Nephron progenitor cell (in vitro differentiated cells): ENCODE measurements at regions not wholly inside any gene's neighbourhood (a gene's known extent, or its start where the extent isn't known, plus 50 kb on each side); places are given as distances from the start of the nearest gene placed in this dataset.

ENCODE experiments used
- DNase-seq: peaks from one replicate; pipeline ENCODE4 v3.0.0; 2021
- H3K27ac Mint-ChIP-seq: 2 replicates; pipeline ENCODE4 v1.8.0; 2021; ENCODE audit warnings: mild to moderate bottlenecking, moderate library complexity, mixed read lengths
- H3K27me3 Mint-ChIP-seq: 2 replicates; pipeline ENCODE4 v1.8.0; 2021; ENCODE audit warnings: mild to moderate bottlenecking, low read depth, mixed read lengths; ENCODE audit not compliant: poor library complexity
- H3K36me3 Mint-ChIP-seq: 2 replicates; pipeline ENCODE4 v1.8.0; 2021; ENCODE audit warnings: low read depth, mixed read lengths
- H3K4me1 Mint-ChIP-seq: 2 replicates; pipeline ENCODE4 v1.8.0; 2021; ENCODE audit warnings: mixed read lengths
- H3K4me3 Mint-ChIP-seq: 2 replicates; pipeline ENCODE4 v1.8.0; 2021; ENCODE audit warnings: mild to moderate bottlenecking, moderate library complexity, mixed read lengths
- H3K9me3 Mint-ChIP-seq: 2 replicates; pipeline ENCODE4 v1.8.0; 2021; ENCODE audit warnings: mild to moderate bottlenecking, moderate library complexity, mixed read lengths
- CTCF ChIP-seq: fragments of 200-600 bp; sonication (generic); IDR thresholded peaks from 2 replicates; pipeline ENCODE4 v1.5.0; 2021; ENCODE audit warnings: antibody characterized with exemption

- peak; percentile 93 for DNase-seq
- no peaks in the 10 kb centered on the region for H3K36me3 Mint-ChIP-seq
- no peak overlapping the region for H3K27ac Mint-ChIP-seq
- TF ChIP-seq CTCF = no peak
- peaks cover 28% of the 10 kb centered on the region for H3K4me1 Mint-ChIP-seq
- H3K27me3 Mint-ChIP-seq = peaks cover 43% of the 10 kb centered on the region
- H3K4me3 Mint-ChIP-seq = peak overlapping the region; percentile 66
- peaks cover 15% of the 10 kb centered on the region for H3K9me3 Mint-ChIP-seq
Measured at GRCh38 chr4:1579901-1580691, 104.0 kb downstream of the FAM53A start.

DNA sequence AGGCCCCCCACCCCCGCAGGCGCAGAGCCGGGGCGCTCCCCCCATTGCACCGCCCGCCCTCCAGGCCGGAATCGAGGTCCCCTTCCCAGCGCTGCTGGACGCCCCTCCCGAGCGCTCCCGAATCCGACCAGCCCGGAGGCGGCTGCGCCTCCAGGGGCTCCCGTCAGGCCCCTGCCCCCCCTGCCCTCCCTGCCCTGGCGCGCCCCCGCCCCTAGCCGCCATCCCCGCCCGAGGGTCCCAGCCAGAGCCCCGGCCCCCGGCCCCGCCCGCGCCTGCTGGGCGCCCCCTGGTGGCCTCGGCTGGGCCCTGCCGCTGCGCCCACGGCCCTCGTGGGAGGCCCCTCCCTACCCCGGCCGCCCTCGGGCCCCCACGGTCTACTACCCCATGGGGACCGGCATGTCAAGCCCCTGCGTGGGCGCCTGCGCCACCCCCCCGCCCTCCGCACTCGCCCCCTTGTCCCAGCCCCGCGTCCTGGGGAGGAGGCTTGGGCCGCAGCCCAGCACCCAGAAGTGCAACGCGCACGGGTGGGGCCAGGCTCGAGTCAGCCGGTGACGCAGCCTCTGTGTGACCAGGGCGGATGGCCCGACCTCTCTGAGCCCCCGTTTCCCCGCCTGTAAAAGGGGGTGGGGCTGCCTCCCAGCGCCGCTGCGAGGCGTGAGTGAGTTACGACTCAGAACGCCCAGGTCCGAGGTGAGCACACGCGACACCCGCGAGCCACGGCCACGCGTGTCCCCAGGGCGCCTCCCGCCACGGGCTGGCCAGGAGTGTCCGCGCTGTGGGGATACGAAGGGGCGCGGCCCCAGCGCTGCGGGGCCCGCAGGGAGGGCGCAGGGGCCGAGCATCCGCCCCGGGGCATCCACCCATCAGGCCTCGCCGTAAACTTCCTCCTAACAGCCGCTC is 104.9 kb downstream of the FAM53A start:
- peak; percentile 80 for DNase-seq
- Mint-ChIP-seq H3K9me3 (peaks cover 9% of the 10 kb centered on the region), H3K27ac (no peak overlapping the region), H3K4me1 (peaks cover 31% of the 10 kb centered on the region), H3K4me3 (peak overlapping the region; percentile 66), H3K36me3 (no peaks in the 10 kb centered on the region), H3K27me3 (peaks cover 46% of the 10 kb centered on the region)
- peak; percentile 41 for TF ChIP-seq CTCF

DNA sequence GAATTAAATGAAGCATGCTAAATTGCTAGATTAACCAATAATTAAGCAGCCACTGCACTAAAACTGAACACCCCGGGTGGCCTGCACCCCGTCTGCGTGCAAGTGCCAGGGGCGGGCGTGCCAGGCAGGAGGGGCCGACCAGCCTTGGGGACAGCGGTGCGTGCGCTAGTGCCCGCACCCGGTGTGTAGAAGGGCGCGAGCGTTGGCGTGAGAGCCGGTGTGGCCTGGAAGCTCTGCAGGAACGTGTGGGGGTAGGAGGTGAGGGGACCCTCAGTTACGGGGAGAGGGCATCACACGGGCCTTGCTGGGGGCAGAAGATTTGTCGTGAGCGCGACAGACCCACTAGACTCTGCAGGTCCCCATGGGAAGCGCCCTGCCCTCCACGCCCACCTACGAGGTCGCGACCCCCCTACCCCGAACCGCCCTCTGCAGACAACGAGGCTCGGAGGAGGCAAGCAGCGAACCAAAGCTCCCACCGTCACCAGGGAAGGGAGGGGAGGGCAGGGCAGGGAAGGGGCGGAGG is 105.8 kb downstream of the FAM53A start:
- Mint-ChIP-seq H3K4me1 (peaks cover 29% of the 10 kb centered on the region), H3K27me3 (peaks cover 42% of the 10 kb centered on the region), H3K27ac (no peak overlapping the region), H3K4me3 (peak overlapping the region; percentile 55), H3K9me3 (no peaks in the 10 kb centered on the region), H3K36me3 (no peaks in the 10 kb centered on the region)
- peak; percentile 62 for DNase-seq
- TF ChIP-seq CTCF = no peak

DNA sequence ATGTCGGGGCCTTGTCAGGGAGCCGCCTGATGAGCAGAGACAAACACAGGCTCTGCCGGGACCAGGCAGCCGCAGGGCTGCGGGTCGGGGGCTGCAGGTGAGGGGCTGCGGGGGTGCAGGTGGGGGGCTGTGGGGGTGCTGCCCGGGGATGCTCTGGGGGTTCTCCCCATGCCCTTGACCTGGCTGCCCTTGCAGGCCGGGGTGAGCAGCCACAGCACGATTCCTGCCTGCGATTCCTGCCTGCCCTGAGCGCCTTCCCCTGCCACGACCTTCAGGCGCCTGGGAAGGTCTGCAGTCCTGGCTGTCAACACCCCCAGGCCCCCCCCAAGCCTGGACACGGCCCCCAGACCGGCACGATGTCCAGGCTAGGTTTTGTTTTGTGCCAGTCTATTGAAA is 106.3 kb downstream of the FAM53A start:
- Mint-ChIP-seq H3K4me3 (no peak overlapping the region), H3K9me3 (no peaks in the 10 kb centered on the region), H3K36me3 (no peaks in the 10 kb centered on the region), H3K27me3 (peaks cover 44% of the 10 kb centered on the region), H3K27ac (no peak overlapping the region), H3K4me1 (peaks cover 29% of the 10 kb centered on the region)
- DNase-seq = no peak
- no peak for TF ChIP-seq CTCF

DNA sequence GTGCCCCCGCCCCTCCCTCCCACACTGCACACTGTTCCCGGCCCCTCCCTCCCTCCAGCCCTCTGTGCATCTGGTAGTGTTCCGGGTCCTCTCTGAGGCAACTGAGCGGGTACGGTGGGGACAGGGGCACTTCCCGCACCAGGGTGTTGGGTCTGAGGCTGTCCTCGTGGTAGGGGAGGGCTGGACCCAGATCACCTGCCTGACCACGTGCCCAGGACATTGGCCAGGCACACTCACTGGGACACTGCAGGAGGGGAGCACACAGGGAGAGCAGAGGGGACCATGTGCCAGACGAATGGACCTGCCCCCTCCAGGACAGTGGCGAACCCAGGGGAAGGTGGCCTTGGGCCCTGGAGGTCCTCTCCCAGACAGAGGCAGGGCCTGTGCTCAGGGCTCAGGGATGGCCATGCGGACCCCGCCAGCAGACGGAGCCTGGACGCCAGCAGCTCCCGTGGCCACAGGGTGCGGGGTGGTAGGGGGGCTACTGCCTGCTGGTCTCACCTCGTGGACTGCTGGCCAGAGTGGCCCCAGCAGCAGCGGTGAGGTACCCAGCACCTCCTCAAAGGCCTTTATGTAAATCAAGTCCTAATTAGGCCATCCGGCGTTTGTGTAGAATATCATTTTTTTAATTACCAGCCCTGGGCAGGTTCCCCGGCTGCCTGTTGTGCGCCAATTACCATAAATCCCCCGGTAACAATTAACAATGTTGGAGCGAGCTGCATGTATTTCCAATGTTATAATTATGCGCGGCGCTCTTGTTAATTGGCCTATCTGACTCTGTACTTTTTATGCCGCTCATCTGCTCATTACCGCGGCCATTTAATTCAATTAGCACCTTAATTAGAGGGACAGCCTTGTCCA is 106.9 kb downstream of the FAM53A start:
- H3K4me1 Mint-ChIP-seq = peaks cover 35% of the 10 kb centered on the region
- no peak overlapping the region for H3K27ac Mint-ChIP-seq
- no peak overlapping the region for H3K4me3 Mint-ChIP-seq
- no peak for TF ChIP-seq CTCF
- no peak for DNase-seq
- H3K27me3 Mint-ChIP-seq = peaks cover 41% of the 10 kb centered on the region
- H3K9me3 Mint-ChIP-seq = no peaks in the 10 kb centered on the region
- no peaks in the 10 kb centered on the region for H3K36me3 Mint-ChIP-seq
